ENCODE measurements at regions not wholly inside any gene's neighbourhood (a gene's known extent, or its start where the extent isn't known, plus 50 kb on each side); places are given as distances from the start of the nearest gene placed in this dataset.

DNA sequence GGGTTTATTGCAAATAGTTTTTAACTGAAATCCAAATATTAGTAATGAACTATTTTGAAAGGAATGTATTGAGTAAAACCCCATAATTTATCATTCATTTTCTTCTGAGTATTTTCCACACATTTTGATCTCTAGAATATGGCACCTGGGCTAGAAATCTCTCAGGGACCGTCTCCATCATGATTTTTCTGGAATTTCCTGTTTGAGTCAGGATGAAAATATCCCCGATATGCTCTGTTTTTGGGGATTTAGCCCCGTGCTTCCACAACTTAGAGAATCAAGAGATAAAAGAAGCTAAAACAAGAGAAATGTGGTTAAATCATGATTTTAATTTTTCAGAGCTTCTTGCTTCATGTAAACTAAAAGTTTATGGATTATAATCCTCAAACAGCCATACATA is 114.2 kb downstream of the SPCS3 start:
- TF ChIP-seq, protein P1, sequence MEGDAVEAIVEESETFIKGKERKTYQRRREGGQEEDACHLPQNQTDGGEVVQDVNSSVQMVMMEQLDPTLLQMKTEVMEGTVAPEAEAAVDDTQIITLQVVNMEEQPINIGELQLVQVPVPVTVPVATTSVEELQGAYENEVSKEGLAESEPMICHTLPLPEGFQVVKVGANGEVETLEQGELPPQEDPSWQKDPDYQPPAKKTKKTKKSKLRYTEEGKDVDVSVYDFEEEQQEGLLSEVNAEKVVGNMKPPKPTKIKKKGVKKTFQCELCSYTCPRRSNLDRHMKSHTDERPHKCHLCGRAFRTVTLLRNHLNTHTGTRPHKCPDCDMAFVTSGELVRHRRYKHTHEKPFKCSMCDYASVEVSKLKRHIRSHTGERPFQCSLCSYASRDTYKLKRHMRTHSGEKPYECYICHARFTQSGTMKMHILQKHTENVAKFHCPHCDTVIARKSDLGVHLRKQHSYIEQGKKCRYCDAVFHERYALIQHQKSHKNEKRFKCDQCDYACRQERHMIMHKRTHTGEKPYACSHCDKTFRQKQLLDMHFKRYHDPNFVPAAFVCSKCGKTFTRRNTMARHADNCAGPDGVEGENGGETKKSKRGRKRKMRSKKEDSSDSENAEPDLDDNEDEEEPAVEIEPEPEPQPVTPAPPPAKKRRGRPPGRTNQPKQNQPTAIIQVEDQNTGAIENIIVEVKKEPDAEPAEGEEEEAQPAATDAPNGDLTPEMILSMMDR (IDR thresholded peaks at IDR 0.05; ENCODE audit: low read length): no peak
- no peak for TF ChIP-seq EZH2 (optimal IDR thresholded peaks at IDR 0.05; ENCODE audit: low read depth, low read length)
